ENCODE measurements at regions not wholly inside any gene's neighbourhood (a gene's known extent, or its start where the extent isn't known, plus 50 kb on each side); places are given as distances from the start of the nearest gene placed in this dataset.

- no peak for TF ChIP-seq CLOCK (CRISPR knock-in tag; IDR thresholded peaks at IDR 0.05; ENCODE audit: borderline replicate concordance)
- no peak for TF ChIP-seq KAT2B (IDR thresholded peaks at IDR 0.05; ENCODE audit: low read depth, low read length)
- no peak for TF ChIP-seq ZNF253 (CRISPR knock-in tag; conservative IDR thresholded peaks at IDR 0.05)
- TF ChIP-seq RBM25 (IDR thresholded peaks at IDR 0.05; ENCODE audit: low read depth, low read length, severe bottlenecking), result no peak
- TF ChIP-seq CBX1 (IDR thresholded peaks at IDR 0.05; ENCODE audit: low read depth), result no peak
- TF ChIP-seq BRD4 (IDR thresholded peaks at IDR 0.05), result no peak
Measured at GRCh38 chr3:3307491-3307890, 128.0 kb upstream of the CRBN start (continued).

DNA sequence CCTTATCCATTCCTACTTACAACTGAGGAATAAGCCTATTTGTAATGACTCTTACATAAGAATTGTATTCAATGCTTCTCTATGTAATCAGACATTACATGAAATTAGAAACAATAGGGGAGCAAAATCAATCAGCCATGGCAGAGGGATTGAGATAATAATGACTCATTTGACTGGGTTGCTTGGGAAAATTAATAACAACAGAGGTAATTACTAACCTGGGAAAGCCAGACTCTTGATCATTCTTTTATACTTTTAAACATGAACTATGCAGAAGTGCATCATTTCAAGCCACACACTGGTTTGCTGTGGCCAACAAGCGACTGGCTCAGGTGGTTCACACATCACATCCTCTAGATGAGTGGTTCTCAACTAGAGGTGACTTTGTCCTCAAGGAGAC lies 126.3 kb upstream of the CRBN start:
- Histone ChIP-seq H3K9me1 (ENCODE audit: control insufficient read depth, insufficient read depth, low read length) (no peaks in the 10 kb centered on the region), H3K36me3 (ENCODE audit: control insufficient read depth, insufficient read depth, low read length) (no peaks in the 10 kb centered on the region), H3K4me1 (replicated peaks in 1 of 2; ENCODE audit: control insufficient read depth in 2 of 2, insufficient read depth in 2 of 2, low read length in 2 of 2) (no peaks in the 10 kb centered on the region), H3K4me2 (ENCODE audit: insufficient read depth, low read length) (no peak overlapping the region), H2AFZ (ENCODE audit: low read depth, low read length) (no peak overlapping the region), H4K20me1 (replicated peaks; ENCODE audit: control insufficient read depth, insufficient read depth, low read length) (no peaks in the 10 kb centered on the region), H3K9me3 (replicated peaks; ENCODE audit: control insufficient read depth, insufficient read depth, low read depth, low read length) (peaks cover 3% of the 10 kb centered on the region; the same call in 1 of the 2 replicates), H3K79me2 (ENCODE audit: control insufficient read depth, insufficient read depth, low read length) (no peaks in the 10 kb centered on the region), H3K27ac (ENCODE audit: extremely low read depth, low read depth, low read length) (no peak overlapping the region), H3K9ac (ENCODE audit: insufficient read depth in 1 of 2, low read depth in 2 of 2, low read length in 2 of 2) (no peak overlapping the region), H3K4me3 (no peak overlapping the region), H3K27me3 (ENCODE audit: control insufficient read depth in 2 of 2, insufficient read depth in 2 of 2, low read length in 2 of 2) (no peaks in the 10 kb centered on the region)
- POLR2A ChIA-PET, result interaction anchor here (0.7 kb wide), 1 partner anchor 130 kb away, joined by 3 read pairs; no protein-coding TSS in a partner anchor
- whole genome bisulfite sequencing (ENCODE audit: insufficient coverage, low coverage, missing lambda C conversion rate), result 0% methylated on average over 1 of the region's 1 CpG
- DNase-seq (ENCODE audit: extremely low read depth in 1 of 4, low spot score in 3 of 4) (no peak), FAIRE-seq (no peak), ATAC-seq (no peak)
- no TSS peak for BruUV-seq (replicated peaks)
- intact Hi-C loops (cut with micrococcal nuclease), result no loop called here
- in situ Hi-C loops (cut with MboI), result no loop called here
- CTCF ChIA-PET (ENCODE audit: low intra/inter-chr PET ratio), result no interaction called here
- TF ChIP-seq LCOR (CRISPR knock-in tag; IDR thresholded peaks at IDR 0.05) (no peak), ZNF133 (CRISPR knock-in tag; IDR thresholded peaks at IDR 0.05) (no peak), LARP7 (IDR thresholded peaks at IDR 0.05) (no peak), ZNF431 (CRISPR knock-in tag; IDR thresholded peaks at IDR 0.05) (no peak)
- TF ChIP-seq, protein P1, sequence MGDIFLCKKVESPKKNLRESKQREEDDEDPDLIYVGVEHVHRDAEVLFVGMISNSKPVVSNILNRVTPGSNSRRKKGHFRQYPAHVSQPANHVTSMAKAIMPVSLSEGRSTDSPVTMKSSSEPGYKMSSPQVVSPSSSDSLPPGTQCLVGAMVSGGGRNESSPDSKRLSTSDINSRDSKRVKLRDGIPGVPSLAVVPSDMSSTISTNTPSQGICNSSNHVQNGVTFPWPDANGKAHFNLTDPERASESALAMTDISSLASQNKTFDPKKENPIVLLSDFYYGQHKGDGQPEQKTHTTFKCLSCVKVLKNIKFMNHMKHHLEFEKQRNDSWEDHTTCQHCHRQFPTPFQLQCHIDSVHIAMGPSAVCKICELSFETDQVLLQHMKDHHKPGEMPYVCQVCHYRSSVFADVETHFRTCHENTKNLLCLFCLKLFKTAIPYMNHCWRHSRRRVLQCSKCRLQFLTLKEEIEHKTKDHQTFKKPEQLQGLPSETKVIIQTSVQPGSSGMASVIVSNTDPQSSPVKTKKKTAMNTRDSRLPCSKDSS (IDR thresholded peaks at IDR 0.05; ENCODE audit: low read depth, partially characterized antibody), result no peak
- TF ChIP-seq, protein P2, sequence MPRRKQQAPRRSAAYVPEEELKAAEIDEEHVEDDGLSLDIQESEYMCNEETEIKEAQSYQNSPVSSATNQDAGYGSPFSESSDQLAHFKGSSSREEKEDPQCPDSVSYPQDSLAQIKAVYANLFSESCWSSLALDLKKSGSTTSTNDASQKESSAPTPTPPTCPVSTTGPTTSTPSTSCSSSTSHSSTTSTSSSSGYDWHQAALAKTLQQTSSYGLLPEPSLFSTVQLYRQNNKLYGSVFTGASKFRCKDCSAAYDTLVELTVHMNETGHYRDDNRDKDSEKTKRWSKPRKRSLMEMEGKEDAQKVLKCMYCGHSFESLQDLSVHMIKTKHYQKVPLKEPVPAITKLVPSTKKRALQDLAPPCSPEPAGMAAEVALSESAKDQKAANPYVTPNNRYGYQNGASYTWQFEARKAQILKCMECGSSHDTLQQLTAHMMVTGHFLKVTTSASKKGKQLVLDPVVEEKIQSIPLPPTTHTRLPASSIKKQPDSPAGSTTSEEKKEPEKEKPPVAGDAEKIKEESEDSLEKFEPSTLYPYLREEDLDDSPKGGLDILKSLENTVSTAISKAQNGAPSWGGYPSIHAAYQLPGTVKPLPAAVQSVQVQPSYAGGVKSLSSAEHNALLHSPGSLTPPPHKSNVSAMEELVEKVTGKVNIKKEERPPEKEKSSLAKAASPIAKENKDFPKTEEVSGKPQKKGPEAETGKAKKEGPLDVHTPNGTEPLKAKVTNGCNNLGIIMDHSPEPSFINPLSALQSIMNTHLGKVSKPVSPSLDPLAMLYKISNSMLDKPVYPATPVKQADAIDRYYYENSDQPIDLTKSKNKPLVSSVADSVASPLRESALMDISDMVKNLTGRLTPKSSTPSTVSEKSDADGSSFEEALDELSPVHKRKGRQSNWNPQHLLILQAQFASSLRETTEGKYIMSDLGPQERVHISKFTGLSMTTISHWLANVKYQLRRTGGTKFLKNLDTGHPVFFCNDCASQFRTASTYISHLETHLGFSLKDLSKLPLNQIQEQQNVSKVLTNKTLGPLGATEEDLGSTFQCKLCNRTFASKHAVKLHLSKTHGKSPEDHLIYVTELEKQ (CRISPR knock-in tag; IDR thresholded peaks at IDR 0.05), result no peak

All from K562 (cell line).